ENCODE measurements at regions not wholly inside any gene's neighbourhood (a gene's known extent, or its start where the extent isn't known, plus 50 kb on each side); places are given as distances from the start of the nearest gene placed in this dataset.
"Not testable (repeated sequence)": the region's sequence is repeated elsewhere in the genome, so short reads cannot be mapped to it uniquely, and the experiment has no call there.

GRCh38 chr6:115873901-115874300, 186.8 kb downstream of the FRK start:
- Mint-ChIP-seq H3K27ac (no peak overlapping the region), H3K4me1 (ENCODE audit: low read depth) (no peaks in the 10 kb centered on the region), H3K36me3 (ENCODE audit: low read depth) (no peaks in the 10 kb centered on the region), H3K27me3 (no peaks in the 10 kb centered on the region), H3K4me3 (no peak overlapping the region), H3K9me3 (no peaks in the 10 kb centered on the region)
- intact Hi-C loops (cut with micrococcal nuclease): no loop called here

- Mint-ChIP-seq H3K27ac (no peak overlapping the region), H3K4me3 (no peak overlapping the region), H3K27me3 (no peaks in the 10 kb centered on the region), H3K9me3 (no peaks in the 10 kb centered on the region), H3K36me3 (ENCODE audit: low read depth) (no peaks in the 10 kb centered on the region), H3K4me1 (ENCODE audit: low read depth) (no peaks in the 10 kb centered on the region)
- intact Hi-C loops (cut with micrococcal nuclease): no loop called here
These were observed 190.2 kb downstream of the FRK start for GRCh38 chr6:115870464-115870863.

- H3K36me3 Mint-ChIP-seq (ENCODE audit: low read depth): no peaks in the 10 kb centered on the region
- no peak overlapping the region for H3K4me3 Mint-ChIP-seq
- H3K27ac Mint-ChIP-seq: no peak overlapping the region
- intact Hi-C loops (cut with micrococcal nuclease): no loop called here
- H3K9me3 Mint-ChIP-seq: no peaks in the 10 kb centered on the region
- H3K27me3 Mint-ChIP-seq: no peaks in the 10 kb centered on the region
- no peaks in the 10 kb centered on the region for H3K4me1 Mint-ChIP-seq (ENCODE audit: low read depth)
These were observed 194.8 kb downstream of the FRK start for GRCh38 chr6:115865914-115866313.

GRCh38 chr6:115863211-115863610, 197.5 kb downstream of the FRK start:
- Mint-ChIP-seq H3K27me3 (no peaks in the 10 kb centered on the region), H3K27ac (no peak overlapping the region), H3K4me3 (no peak overlapping the region), H3K36me3 (ENCODE audit: low read depth) (no peaks in the 10 kb centered on the region), H3K9me3 (no peaks in the 10 kb centered on the region), H3K4me1 (ENCODE audit: low read depth) (no peaks in the 10 kb centered on the region)
- intact Hi-C loops (cut with micrococcal nuclease): no loop called here

GRCh38 chr6:115861658-115862057, 199.0 kb downstream of the FRK start:
- H3K27me3 Mint-ChIP-seq; H3K9me3 Mint-ChIP-seq; intact Hi-C loops (cut with micrococcal nuclease); H3K27ac Mint-ChIP-seq; H3K4me1 Mint-ChIP-seq (ENCODE audit: low read depth); H3K36me3 Mint-ChIP-seq (ENCODE audit: low read depth); H3K4me3 Mint-ChIP-seq: not testable (repeated sequence)

- intact Hi-C loops (cut with micrococcal nuclease); H3K4me3 Mint-ChIP-seq; H3K36me3 Mint-ChIP-seq (ENCODE audit: low read depth); H3K27me3 Mint-ChIP-seq; H3K4me1 Mint-ChIP-seq (ENCODE audit: low read depth); H3K27ac Mint-ChIP-seq: not testable (repeated sequence)
- peaks cover 27% of the 10 kb centered on the region for H3K9me3 Mint-ChIP-seq
These were observed 201.1 kb downstream of the FRK start for GRCh38 chr6:115859577-115859976.

GRCh38 chr6:115854866-115855665, 205.6 kb downstream of the FRK start:
- Mint-ChIP-seq H3K27me3 (no peaks in the 10 kb centered on the region), H3K4me3 (no peak overlapping the region), H3K9me3 (peaks cover 43% of the 10 kb centered on the region), H3K36me3 (ENCODE audit: low read depth) (no peaks in the 10 kb centered on the region), H3K27ac (no peak overlapping the region), H3K4me1 (ENCODE audit: low read depth) (no peaks in the 10 kb centered on the region)
- intact Hi-C loops (cut with micrococcal nuclease): no loop called here

- no peak overlapping the region for H3K4me3 Mint-ChIP-seq
- H3K4me1 Mint-ChIP-seq (ENCODE audit: low read depth): no peaks in the 10 kb centered on the region
- no peaks in the 10 kb centered on the region for H3K36me3 Mint-ChIP-seq (ENCODE audit: low read depth)
- H3K27me3 Mint-ChIP-seq: no peaks in the 10 kb centered on the region
- no peak overlapping the region for H3K27ac Mint-ChIP-seq
- no peaks in the 10 kb centered on the region for H3K9me3 Mint-ChIP-seq
- intact Hi-C loops (cut with micrococcal nuclease): no loop called here
These were observed 213.0 kb downstream of the FRK start for GRCh38 chr6:115847671-115848070.

GRCh38 chr6:115843945-115844344, 216.7 kb downstream of the FRK start:
- no peaks in the 10 kb centered on the region for H3K4me1 Mint-ChIP-seq (ENCODE audit: low read depth)
- intact Hi-C loops (cut with micrococcal nuclease): no loop called here
- no peak overlapping the region for H3K4me3 Mint-ChIP-seq
- H3K27me3 Mint-ChIP-seq: no peaks in the 10 kb centered on the region
- H3K9me3 Mint-ChIP-seq: no peaks in the 10 kb centered on the region
- no peak overlapping the region for H3K27ac Mint-ChIP-seq
- H3K36me3 Mint-ChIP-seq (ENCODE audit: low read depth): no peaks in the 10 kb centered on the region

GRCh38 chr6:115842338-115842737, 218.4 kb downstream of the FRK start:
- Mint-ChIP-seq H3K4me1 (ENCODE audit: low read depth) (no peaks in the 10 kb centered on the region), H3K4me3 (no peak overlapping the region), H3K36me3 (ENCODE audit: low read depth) (no peaks in the 10 kb centered on the region), H3K9me3 (no peaks in the 10 kb centered on the region), H3K27me3 (no peaks in the 10 kb centered on the region), H3K27ac (no peak overlapping the region)
- intact Hi-C loops (cut with micrococcal nuclease): no loop called here

GRCh38 chr6:115839583-115840181, 221.0 kb downstream of the FRK start:
- Mint-ChIP-seq H3K4me3 (no peak overlapping the region), H3K9me3 (peaks cover 15% of the 10 kb centered on the region), H3K27me3 (no peaks in the 10 kb centered on the region), H3K4me1 (ENCODE audit: low read depth) (no peaks in the 10 kb centered on the region), H3K36me3 (ENCODE audit: low read depth) (no peaks in the 10 kb centered on the region), H3K27ac (no peak overlapping the region)
- intact Hi-C loops (cut with micrococcal nuclease): no loop called here

GRCh38 chr6:115838763-115839401, 221.8 kb downstream of the FRK start:
- Mint-ChIP-seq H3K27ac (no peak overlapping the region), H3K36me3 (ENCODE audit: low read depth) (no peaks in the 10 kb centered on the region), H3K4me1 (ENCODE audit: low read depth) (no peaks in the 10 kb centered on the region), H3K27me3 (no peaks in the 10 kb centered on the region), H3K9me3 (peaks cover 15% of the 10 kb centered on the region), H3K4me3 (no peak overlapping the region)
- intact Hi-C loops (cut with micrococcal nuclease): no loop called here

GRCh38 chr6:115838216-115838615, 222.5 kb downstream of the FRK start:
- no peak overlapping the region for H3K27ac Mint-ChIP-seq

GRCh38 chr6:115836374-115836773, 224.3 kb downstream of the FRK start:
- H3K36me3 Mint-ChIP-seq (ENCODE audit: low read depth); H3K4me3 Mint-ChIP-seq; intact Hi-C loops (cut with micrococcal nuclease); H3K4me1 Mint-ChIP-seq (ENCODE audit: low read depth); H3K27ac Mint-ChIP-seq; H3K27me3 Mint-ChIP-seq: not testable (repeated sequence)
- H3K9me3 Mint-ChIP-seq: peaks cover 15% of the 10 kb centered on the region

More at GRCh38 chr6:115838216-115838615, 222.5 kb downstream of the FRK start:
- H3K9me3 Mint-ChIP-seq: peaks cover 15% of the 10 kb centered on the region
- H3K27me3 Mint-ChIP-seq: no peaks in the 10 kb centered on the region
- no peak overlapping the region for H3K4me3 Mint-ChIP-seq
- no peaks in the 10 kb centered on the region for H3K36me3 Mint-ChIP-seq (ENCODE audit: low read depth)
- intact Hi-C loops (cut with micrococcal nuclease): no loop called here
- no peaks in the 10 kb centered on the region for H3K4me1 Mint-ChIP-seq (ENCODE audit: low read depth)

Data from dendritic cell treated with granulocyte-macrophage colony-stimulating factor and Interleukin-4, amounts not matched to agents 40 ng/mL and 50 ng/mL, for 4 days (primary cell).